GM13976 (cell line): ENCODE measurements at regions not wholly inside any gene's neighbourhood (a gene's known extent, or its start where the extent isn't known, plus 50 kb on each side); places are given as distances from the start of the nearest gene placed in this dataset.

Experiments used
- DNase-seq: peaks from one replicate; pipeline ENCODE4 v3.0.0; 2012; ENCODE audit warnings: low spot score
- CTCF ChIP-seq: IDR thresholded peaks from 2 replicates; pipeline ENCODE4 v1.5.1; 2012; ENCODE audit warnings: borderline replicate concordance, mild to moderate bottlenecking; ENCODE audit not compliant: insufficient read depth; ENCODE audit errors: extremely low read depth, missing control alignments, control extremely low read depth
- in situ Hi-C: fragments of 300-500 bp; cut with MboI; formaldehyde crosslinking; loops from one replicate; pipeline ENCODE4 v1.12.0; 2022; ENCODE audit warnings: low sequenced_read_pairs, mixed read lengths, inconsistent platforms; ENCODE audit not compliant: unreplicated experiment

- in situ Hi-C loops: no loop called here
- no peak for DNase-seq
- no peak for TF ChIP-seq CTCF
Measured at GRCh38 chr20:12161734-12162133, 244.0 kb downstream of the BTBD3 start.

DNA sequence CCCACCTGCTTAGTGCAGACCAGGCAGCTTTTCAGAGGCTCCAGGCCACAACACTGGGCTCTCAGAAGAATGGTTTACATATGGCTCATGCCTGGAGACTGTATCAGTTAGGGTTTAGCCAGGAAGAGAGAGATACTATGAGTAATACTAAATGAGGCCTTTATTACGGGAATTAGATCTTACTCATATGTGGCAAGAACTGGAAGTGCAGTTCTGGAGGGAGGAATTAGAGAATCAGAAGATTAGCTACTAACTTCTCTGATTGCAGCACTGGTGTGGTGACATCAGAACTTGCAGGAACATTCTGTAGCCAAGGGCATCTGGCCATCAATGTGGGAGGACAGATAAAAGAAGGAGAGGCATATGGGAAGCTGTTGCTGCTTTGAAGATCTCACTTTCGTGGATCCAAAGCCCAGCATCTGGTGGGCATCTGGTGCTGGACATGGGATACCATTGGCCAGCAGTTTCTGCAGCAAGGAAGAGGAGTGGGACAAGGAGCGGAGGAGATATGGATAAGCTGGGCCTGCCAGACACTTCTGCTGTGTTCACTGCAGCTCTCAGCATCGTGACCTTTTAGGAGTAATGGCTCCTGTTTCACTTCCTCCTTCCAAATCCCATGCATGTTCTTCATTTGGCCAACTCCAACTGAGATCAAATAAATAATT lies 248.5 kb downstream of the BTBD3 start:
- TF ChIP-seq CTCF: no peak
- DNase-seq: no peak
- in situ Hi-C loops: no loop called here

DNA sequence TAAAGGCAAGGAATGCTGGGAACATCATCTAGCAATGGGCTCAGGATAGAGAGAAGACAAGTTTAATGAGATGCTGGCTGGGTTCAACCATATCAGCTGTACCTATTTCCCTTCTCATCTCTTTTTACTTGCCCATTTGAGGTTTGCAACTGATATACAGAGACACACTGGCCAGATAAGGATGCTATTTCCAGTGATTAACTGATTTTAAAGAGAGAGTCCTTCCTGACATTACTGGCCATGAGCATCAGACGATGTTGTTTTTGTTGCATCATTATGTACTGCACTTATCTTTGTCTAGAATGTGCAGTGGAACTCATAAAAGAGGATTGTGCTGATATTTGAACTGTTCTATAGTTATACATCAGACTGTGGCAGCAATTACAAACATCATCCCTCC lies 252.7 kb downstream of the BTBD3 start:
- in situ Hi-C loops: no loop called here
- no peak for TF ChIP-seq CTCF
- DNase-seq: no peak

DNA sequence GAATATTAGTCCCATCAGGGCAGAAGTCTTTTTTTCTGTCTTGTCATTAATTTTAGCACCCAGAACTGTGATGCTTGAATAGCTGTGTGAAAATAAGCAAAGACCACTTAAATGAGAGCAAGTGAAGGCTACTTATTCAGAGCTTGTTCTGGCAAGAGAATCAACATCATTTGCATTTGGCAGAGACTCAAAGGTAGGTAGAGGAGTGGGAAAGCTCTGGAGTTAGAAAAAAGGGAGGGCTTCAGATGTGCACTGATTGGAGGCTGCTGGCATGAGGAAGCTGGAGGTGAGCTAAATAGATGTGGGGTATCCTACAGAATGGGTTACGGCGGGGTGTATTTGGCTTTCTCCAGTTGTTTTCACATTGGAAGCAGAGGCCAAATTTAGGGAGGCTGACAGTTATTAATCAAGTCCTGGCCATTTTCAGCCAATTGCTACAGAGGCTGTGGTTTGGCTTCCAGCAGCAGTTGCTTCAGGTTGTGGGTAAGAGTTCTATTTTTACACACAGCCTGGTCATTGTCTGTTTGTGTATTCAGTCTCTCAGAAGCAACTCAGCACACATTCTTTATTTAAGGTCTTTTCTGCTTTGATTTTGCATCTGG lies 254.3 kb downstream of the BTBD3 start:
- in situ Hi-C loops: no loop called here
- no peak for TF ChIP-seq CTCF
- no peak for DNase-seq

GRCh38 chr20:12173347-12174012 lies 255.8 kb downstream of the BTBD3 start:
- TF ChIP-seq CTCF: no peak
- DNase-seq: no peak
- in situ Hi-C loops: no loop called here

GRCh38 chr20:12175538-12175937 lies 257.8 kb downstream of the BTBD3 start:
- no peak for TF ChIP-seq CTCF
- in situ Hi-C loops: no loop called here
- no peak for DNase-seq
